ENCODE measurements at regions not wholly inside any gene's neighbourhood (a gene's known extent, or its start where the extent isn't known, plus 50 kb on each side); places are given as distances from the start of the nearest gene placed in this dataset.

GRCh38 chr15:96690733-96691132 is 360.2 kb downstream of the NR2F2 start:
- CTCF ChIA-PET = no interaction called here
- POLR2A ChIA-PET = no interaction called here
- no peak for TF ChIP-seq BHLHE40 (IDR thresholded peaks at IDR 0.05; ENCODE audit: borderline replicate concordance)
- no peak for TF ChIP-seq ARNT (IDR thresholded peaks at IDR 0.05)
- DNase-seq (ENCODE audit: extremely low spot score) = no peak

GRCh38 chr15:96692826-96693225 is 362.3 kb downstream of the NR2F2 start:
- TF ChIP-seq SP1 (IDR thresholded peaks at IDR 0.05) (no peak), CTBP1 (IDR thresholded peaks at IDR 0.05; ENCODE audit: borderline replicate concordance) (peak; percentile 93), PKNOX1 (IDR thresholded peaks at IDR 0.05) (peak; percentile 96), BHLHE40 (IDR thresholded peaks at IDR 0.05; ENCODE audit: borderline replicate concordance) (no peak), LEF1 (IDR thresholded peaks at IDR 0.05; ENCODE audit: borderline replicate concordance) (no peak; the same call in 1 of the 2 replicates)
- CTCF ChIA-PET = interaction anchor here (0.6 kb wide), 1 partner anchor 396 kb away, joined by 3 read pairs; no protein-coding TSS in a partner anchor
- POLR2A ChIA-PET = no interaction called here

GRCh38 chr15:96693515-96693914 is 363.0 kb downstream of the NR2F2 start:
- TF ChIP-seq FOXM1 (IDR thresholded peaks at IDR 0.05; ENCODE audit: borderline replicate concordance) (no peak), ELF4 (IDR thresholded peaks at IDR 0.05) (no peak), PKNOX1 (IDR thresholded peaks at IDR 0.05) (peak; percentile 73)
- DNase-seq (ENCODE audit: extremely low spot score) = no peak
- POLR2A ChIA-PET = interaction anchor here (1.6 kb wide), 1 partner anchor 333 kb away, joined by 8 read pairs; no protein-coding TSS in a partner anchor
- CTCF ChIA-PET = interaction anchor here (0.6 kb wide), 1 partner anchor 396 kb away, joined by 3 read pairs; no protein-coding TSS in a partner anchor

More at GRCh38 chr15:96692826-96693225, 362.3 kb downstream of the NR2F2 start:
- DNase-seq (ENCODE audit: extremely low spot score) = peak; percentile 56

- POLR2A ChIA-PET = interaction anchor here (1.6 kb wide), 1 partner anchor 334 kb away, joined by 8 read pairs; no protein-coding TSS in a partner anchor
- CTCF ChIA-PET = interaction anchor here (0.6 to 1.6 kb wide), 4 partner anchors 10 to 1062 kb away, joined by 3 to 5 read pairs (median 4); no protein-coding TSS in a partner anchor
- TF ChIP-seq SUZ12 (IDR thresholded peaks at IDR 0.05) (no peak), ELF4 (IDR thresholded peaks at IDR 0.05) (no peak), LEF1 (IDR thresholded peaks at IDR 0.05; ENCODE audit: borderline replicate concordance) (no peak), FOXM1 (IDR thresholded peaks at IDR 0.05; ENCODE audit: borderline replicate concordance) (peak; percentile 61; the same call in 1 of the 2 replicates), L3MBTL2 (conservative IDR thresholded peaks at IDR 0.05) (no peak), FOXK2 (IDR thresholded peaks at IDR 0.05) (peak; percentile 32; the same call in 1 of the 2 replicates), PKNOX1 (IDR thresholded peaks at IDR 0.05) (peak; percentile 68; the same call in 1 of the 2 replicates), CTBP1 (IDR thresholded peaks at IDR 0.05; ENCODE audit: borderline replicate concordance) (peak; percentile 94), ZNF384 (IDR thresholded peaks at IDR 0.05) (no peak), FOXA1 (IDR thresholded peaks at IDR 0.05) (no peak), BHLHE40 (IDR thresholded peaks at IDR 0.05; ENCODE audit: borderline replicate concordance) (no peak), ARNT (IDR thresholded peaks at IDR 0.05) (no peak), SP1 (IDR thresholded peaks at IDR 0.05) (no peak)
- DNase-seq (ENCODE audit: extremely low spot score) = peak; percentile 64
These were observed 363.6 kb downstream of the NR2F2 start for GRCh38 chr15:96693990-96694517.

GRCh38 chr15:96695426-96695825 is 364.9 kb downstream of the NR2F2 start:
- DNase-seq (ENCODE audit: extremely low spot score) = no peak
- ChIA-PET POLR2A (interaction anchor here (1.6 kb wide), 1 partner anchor 335 kb away, joined by 8 read pairs; no protein-coding TSS in a partner anchor), CTCF (interaction anchor here (0.6 to 1.6 kb wide), 2 partner anchors 9 to 355 kb away, joined by 3 to 5 read pairs; no protein-coding TSS in a partner anchor)
- TF ChIP-seq SUZ12 (IDR thresholded peaks at IDR 0.05) (no peak), FOXM1 (IDR thresholded peaks at IDR 0.05; ENCODE audit: borderline replicate concordance) (no peak), ZNF384 (IDR thresholded peaks at IDR 0.05) (no peak), ARNT (IDR thresholded peaks at IDR 0.05) (no peak), FOXK2 (IDR thresholded peaks at IDR 0.05) (no peak), ELF4 (IDR thresholded peaks at IDR 0.05) (no peak), CTBP1 (IDR thresholded peaks at IDR 0.05; ENCODE audit: borderline replicate concordance) (no peak), HDGF (IDR thresholded peaks at IDR 0.05; ENCODE audit: borderline replicate concordance) (no peak), SP1 (IDR thresholded peaks at IDR 0.05) (no peak), L3MBTL2 (conservative IDR thresholded peaks at IDR 0.05) (no peak), PKNOX1 (IDR thresholded peaks at IDR 0.05) (no peak), LEF1 (IDR thresholded peaks at IDR 0.05; ENCODE audit: borderline replicate concordance) (no peak), FOXA1 (IDR thresholded peaks at IDR 0.05) (no peak), NFRKB (IDR thresholded peaks at IDR 0.05) (no peak), TARDBP (IDR thresholded peaks at IDR 0.05) (no peak), BHLHE40 (IDR thresholded peaks at IDR 0.05; ENCODE audit: borderline replicate concordance) (no peak)

GRCh38 chr15:96699871-96700401 is 369.4 kb downstream of the NR2F2 start:
- ChIA-PET POLR2A (no interaction called here), CTCF (no interaction called here)
- no peak for DNase-seq (ENCODE audit: extremely low spot score)
- TF ChIP-seq SP1 (IDR thresholded peaks at IDR 0.05) (no peak), FOXM1 (IDR thresholded peaks at IDR 0.05; ENCODE audit: borderline replicate concordance) (no peak), ELF4 (IDR thresholded peaks at IDR 0.05) (no peak), ARNT (IDR thresholded peaks at IDR 0.05) (no peak), NFRKB (IDR thresholded peaks at IDR 0.05) (no peak), FOXA1 (IDR thresholded peaks at IDR 0.05) (no peak), SUZ12 (IDR thresholded peaks at IDR 0.05) (no peak), LEF1 (IDR thresholded peaks at IDR 0.05; ENCODE audit: borderline replicate concordance) (no peak), FOXK2 (IDR thresholded peaks at IDR 0.05) (no peak), HDGF (IDR thresholded peaks at IDR 0.05; ENCODE audit: borderline replicate concordance) (no peak)

Measured in HEK293T (cell line).